ENCODE measurements at regions not wholly inside any gene's neighbourhood (a gene's known extent, or its start where the extent isn't known, plus 50 kb on each side); places are given as distances from the start of the nearest gene placed in this dataset.

DNA sequence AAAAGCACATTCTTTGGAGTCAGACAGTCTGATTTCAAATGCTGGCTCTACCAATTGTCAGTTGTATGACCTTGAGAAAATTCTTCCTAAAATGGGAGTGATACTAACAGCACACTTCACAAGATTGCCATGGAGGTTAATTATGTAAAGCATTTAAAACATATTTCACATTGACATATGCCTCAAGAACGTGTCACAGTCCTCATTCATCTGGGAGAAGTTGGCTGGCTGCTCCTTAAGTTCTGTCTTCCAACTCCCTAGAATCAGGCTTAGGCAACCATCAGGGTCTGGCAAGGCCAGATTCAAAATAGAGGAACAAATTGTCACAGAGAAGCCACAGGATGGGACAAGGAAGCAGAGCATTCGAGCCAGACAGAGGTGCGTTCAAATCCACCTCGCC, 228.0 kb upstream of the RND3 start:
- no peaks in the 10 kb centered on the region for H3K27me3 ChIP-seq (ENCODE audit: insufficient read depth, low read length)
- H2AFZ ChIP-seq (ENCODE audit: low read length), result no peak overlapping the region
- no peaks in the 10 kb centered on the region for H3K9me2 ChIP-seq (ENCODE audit: low read depth, low read length)
- H3K4me2 ChIP-seq (ENCODE audit: low read length), result no peak overlapping the region
- H3K4me3 ChIP-seq (ENCODE audit: low read depth, low read length, poor library complexity, severe bottlenecking), result no peak overlapping the region
- H3F3A ChIP-seq (ENCODE audit: insufficient read depth, low read length), result no peaks in the 10 kb centered on the region
- TF ChIP-seq, protein P1, sequence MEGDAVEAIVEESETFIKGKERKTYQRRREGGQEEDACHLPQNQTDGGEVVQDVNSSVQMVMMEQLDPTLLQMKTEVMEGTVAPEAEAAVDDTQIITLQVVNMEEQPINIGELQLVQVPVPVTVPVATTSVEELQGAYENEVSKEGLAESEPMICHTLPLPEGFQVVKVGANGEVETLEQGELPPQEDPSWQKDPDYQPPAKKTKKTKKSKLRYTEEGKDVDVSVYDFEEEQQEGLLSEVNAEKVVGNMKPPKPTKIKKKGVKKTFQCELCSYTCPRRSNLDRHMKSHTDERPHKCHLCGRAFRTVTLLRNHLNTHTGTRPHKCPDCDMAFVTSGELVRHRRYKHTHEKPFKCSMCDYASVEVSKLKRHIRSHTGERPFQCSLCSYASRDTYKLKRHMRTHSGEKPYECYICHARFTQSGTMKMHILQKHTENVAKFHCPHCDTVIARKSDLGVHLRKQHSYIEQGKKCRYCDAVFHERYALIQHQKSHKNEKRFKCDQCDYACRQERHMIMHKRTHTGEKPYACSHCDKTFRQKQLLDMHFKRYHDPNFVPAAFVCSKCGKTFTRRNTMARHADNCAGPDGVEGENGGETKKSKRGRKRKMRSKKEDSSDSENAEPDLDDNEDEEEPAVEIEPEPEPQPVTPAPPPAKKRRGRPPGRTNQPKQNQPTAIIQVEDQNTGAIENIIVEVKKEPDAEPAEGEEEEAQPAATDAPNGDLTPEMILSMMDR (IDR thresholded peaks at IDR 0.05; ENCODE audit: low read length), result no peak
- no peak for TF ChIP-seq EZH2 (IDR thresholded peaks at IDR 0.05; ENCODE audit: borderline replicate concordance, low read length)
- H3K9me3 ChIP-seq (ENCODE audit: low read length), result no peaks in the 10 kb centered on the region
- no peaks in the 10 kb centered on the region for H3K4me1 ChIP-seq (ENCODE audit: insufficient read depth, low read length, severe bottlenecking)
- H3K9ac ChIP-seq (ENCODE audit: low read length), result no peak overlapping the region
- no peak overlapping the region for H3K27ac ChIP-seq (ENCODE audit: low read depth, low read length, poor library complexity, severe bottlenecking)
- no peaks in the 10 kb centered on the region for H3K79me2 ChIP-seq (ENCODE audit: insufficient read depth, low read length)
- no peaks in the 10 kb centered on the region for H3K36me3 ChIP-seq (ENCODE audit: insufficient read depth, low read length)
- H4K20me1 ChIP-seq (ENCODE audit: insufficient read depth, low read length), result no peaks in the 10 kb centered on the region

DNA sequence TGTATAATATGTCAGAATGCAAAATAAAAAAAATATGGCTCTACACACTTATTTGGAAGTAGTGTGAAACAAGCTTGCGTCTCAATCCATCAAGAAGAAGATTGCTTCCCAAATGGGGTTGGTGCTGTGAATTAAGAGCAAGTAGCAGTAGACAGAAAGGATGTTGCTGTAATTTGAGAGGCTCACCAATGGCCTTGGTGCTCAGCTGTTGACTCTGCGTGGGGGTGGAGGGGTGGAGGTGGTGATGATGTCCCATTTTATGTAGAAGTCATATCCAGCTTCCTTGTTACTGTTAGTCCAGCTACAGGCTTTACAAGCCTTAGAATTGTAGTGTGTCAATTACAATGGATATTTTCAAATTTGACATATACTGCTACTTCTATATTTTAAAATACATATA, 223.4 kb upstream of the RND3 start:
- H3F3A ChIP-seq (ENCODE audit: insufficient read depth, low read length), result no peaks in the 10 kb centered on the region
- H3K36me3 ChIP-seq (ENCODE audit: insufficient read depth, low read length), result no peaks in the 10 kb centered on the region
- no peak for TF ChIP-seq EZH2 (IDR thresholded peaks at IDR 0.05; ENCODE audit: borderline replicate concordance, low read length)
- TF ChIP-seq, protein P1 (IDR thresholded peaks at IDR 0.05; ENCODE audit: low read length), result no peak
- H3K27ac ChIP-seq (ENCODE audit: low read depth, low read length, poor library complexity, severe bottlenecking), result no peak overlapping the region
- H3K9me3 ChIP-seq (ENCODE audit: low read length), result no peaks in the 10 kb centered on the region
- no peak overlapping the region for H3K9ac ChIP-seq (ENCODE audit: low read length)
- no peaks in the 10 kb centered on the region for H4K20me1 ChIP-seq (ENCODE audit: insufficient read depth, low read length)
- no peaks in the 10 kb centered on the region for H3K4me1 ChIP-seq (ENCODE audit: insufficient read depth, low read length, severe bottlenecking)
- no peaks in the 10 kb centered on the region for H3K27me3 ChIP-seq (ENCODE audit: insufficient read depth, low read length)
- no peaks in the 10 kb centered on the region for H3K9me2 ChIP-seq (ENCODE audit: low read depth, low read length)
- no peaks in the 10 kb centered on the region for H3K79me2 ChIP-seq (ENCODE audit: insufficient read depth, low read length)
- H3K4me3 ChIP-seq (ENCODE audit: low read depth, low read length, poor library complexity, severe bottlenecking), result no peak overlapping the region
- H3K4me2 ChIP-seq (ENCODE audit: low read length), result no peak overlapping the region
- no peak overlapping the region for H2AFZ ChIP-seq (ENCODE audit: low read length)

DNA sequence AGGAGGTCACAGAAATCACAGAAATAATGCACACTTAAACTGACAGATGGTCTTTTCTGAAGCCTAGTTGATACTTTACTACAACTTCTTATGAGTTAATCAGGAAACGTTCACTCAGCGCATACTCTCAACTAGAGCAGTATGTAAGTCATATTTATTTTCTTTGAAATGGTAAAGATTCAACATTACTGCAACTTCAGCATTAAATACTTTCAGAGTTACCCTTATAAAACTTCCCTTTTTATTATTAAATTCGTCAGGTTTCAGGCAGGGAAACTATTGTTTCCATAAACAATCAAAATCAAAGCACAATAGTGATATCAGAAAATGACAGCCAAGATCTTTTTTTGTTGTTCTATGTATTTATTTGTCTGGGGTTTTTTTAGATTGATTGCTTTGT, 222.6 kb upstream of the RND3 start:
- no peaks in the 10 kb centered on the region for H3K27me3 ChIP-seq (ENCODE audit: insufficient read depth, low read length)
- no peak overlapping the region for H3K4me2 ChIP-seq (ENCODE audit: low read length)
- no peak overlapping the region for H3K27ac ChIP-seq (ENCODE audit: low read depth, low read length, poor library complexity, severe bottlenecking)
- no peaks in the 10 kb centered on the region for H3F3A ChIP-seq (ENCODE audit: insufficient read depth, low read length)
- H2AFZ ChIP-seq (ENCODE audit: low read length), result no peak overlapping the region
- H3K4me1 ChIP-seq (ENCODE audit: insufficient read depth, low read length, severe bottlenecking), result no peaks in the 10 kb centered on the region
- no peak overlapping the region for H3K4me3 ChIP-seq (ENCODE audit: low read depth, low read length, poor library complexity, severe bottlenecking)
- no peak for TF ChIP-seq EZH2 (IDR thresholded peaks at IDR 0.05; ENCODE audit: borderline replicate concordance, low read length)
- TF ChIP-seq, protein P1 (IDR thresholded peaks at IDR 0.05; ENCODE audit: low read length), result no peak
- no peaks in the 10 kb centered on the region for H4K20me1 ChIP-seq (ENCODE audit: insufficient read depth, low read length)
- H3K36me3 ChIP-seq (ENCODE audit: insufficient read depth, low read length), result no peaks in the 10 kb centered on the region
- no peaks in the 10 kb centered on the region for H3K9me2 ChIP-seq (ENCODE audit: low read depth, low read length)
- H3K79me2 ChIP-seq (ENCODE audit: insufficient read depth, low read length), result no peaks in the 10 kb centered on the region
- H3K9ac ChIP-seq (ENCODE audit: low read length), result no peak overlapping the region
- H3K9me3 ChIP-seq (ENCODE audit: low read length), result no peaks in the 10 kb centered on the region
